H1 (cell line): ENCODE measurements at regions not wholly inside any gene's neighbourhood (a gene's known extent, or its start where the extent isn't known, plus 50 kb on each side); places are given as distances from the start of the nearest gene placed in this dataset.

Source experiments
- CTCF ChIA-PET: fragments of 300-600 bp; sonication (Branson Sonifier 250); formaldehyde crosslinking; loops from one replicate; lab custom pipeline; 2021; ENCODE audit not compliant: partially characterized antibody; lab: Charles Lee
- POLR2A ChIA-PET: fragments of 300-600 bp; sonication (Branson Sonifier 250); formaldehyde crosslinking; loops from one replicate; lab custom pipeline; 2021; ENCODE audit warnings: inconsistent platforms; ENCODE audit not compliant: partially characterized antibody; lab: Charles Lee
- DNase-seq, 2 experiments: peaks; one replicate each; pipeline versions ENCODE4 v3.0.0 to v3.0.0-alpha.2; 2010 to 2022; ENCODE audit warnings: low spot score in 2 of 2, low read depth in 1 of 2, mixed read lengths in 1 of 2
- FAIRE-seq: peaks from 2 replicates; lab custom pipeline; 2011; peaks lifted over from hg19 to GRCh38; lab: Jason Lieb, UNC
- H2AFZ ChIP-seq: 2 replicates; pipeline ENCODE4 v1.8.1; 2012; ENCODE audit warnings: low read length, inconsistent platforms
- H2AK5ac ChIP-seq: 2 replicates; pipeline ENCODE4 v1.6.1; 2013; ENCODE audit warnings: low read depth, low read length
- H2BK120ac ChIP-seq: replicated peaks from 2 replicates; pipeline ENCODE3; 2013; ENCODE audit warnings: low read depth, low read length, inconsistent platforms
- H2BK12ac ChIP-seq: 2 replicates; pipeline ENCODE4 v1.6.1; 2013; ENCODE audit warnings: low read depth, low read length
- H2BK15ac ChIP-seq: 2 replicates; pipeline ENCODE4 v1.6.1; 2013; ENCODE audit warnings: low read length
- H2BK20ac ChIP-seq: 2 replicates; pipeline ENCODE4 v1.6.1; 2013; ENCODE audit warnings: low read length
- H2BK5ac ChIP-seq: 2 replicates; pipeline ENCODE4 v1.6.1; 2013; ENCODE audit warnings: low read depth, low read length
- H3K14ac ChIP-seq: 2 replicates; pipeline ENCODE4 v1.6.1; 2013; ENCODE audit warnings: inconsistent platforms; ENCODE audit not compliant: insufficient read length
- H3K18ac ChIP-seq: 2 replicates; pipeline ENCODE4 v1.6.1; 2013; ENCODE audit warnings: low read length; ENCODE audit errors: extremely low read depth
- H3K23ac ChIP-seq: 2 replicates; pipeline ENCODE4 v1.6.1; 2013; ENCODE audit warnings: inconsistent platforms; ENCODE audit not compliant: insufficient read length
- H3K23me2 ChIP-seq: 2 replicates; pipeline ENCODE4 v1.6.1; 2013; ENCODE audit warnings: low read depth, low read length
- H3K27ac ChIP-seq: 2 replicates; pipeline ENCODE4 v1.6.1; 2011; ENCODE audit warnings: low read depth, low read length, inconsistent platforms
- H3K27me3 ChIP-seq, 4 experiments: replicated peaks in 1 of 4; 1 replicate in 1 of 4; 2 replicates in 3 of 4; pipeline versions ENCODE4 v1.6.1 to v1.8.1; 2011 to 2013; ENCODE audit warnings: low read length in 3 of 4, mild to moderate bottlenecking in 3 of 4, inconsistent platforms in 2 of 4, mixed read lengths in 2 of 4, moderate library complexity in 1 of 4; ENCODE audit not compliant: control insufficient read depth in 3 of 4, insufficient read depth in 3 of 4; ENCODE audit errors: extremely low read depth in 1 of 4
- H3K36me3 ChIP-seq, 4 experiments: 2 replicates each; pipeline versions ENCODE4 v1.6.1 to v1.8.1; 2011 to 2013; ENCODE audit warnings: mild to moderate bottlenecking in 4 of 4, low read length in 3 of 4, moderate library complexity in 2 of 4, control low read depth in 1 of 4, inconsistent platforms in 1 of 4; ENCODE audit not compliant: insufficient read depth in 4 of 4, control insufficient read depth in 2 of 4
- H3K4ac ChIP-seq: replicated peaks from 2 replicates; pipeline ENCODE3; 2013; ENCODE audit warnings: low read length, low read depth, mixed read lengths, inconsistent platforms; ENCODE audit not compliant: insufficient read length
- H3K4me1 ChIP-seq, 4 experiments: replicated peaks in 1 of 4; 1 replicate in 1 of 4; 2 replicates in 3 of 4; pipeline versions ENCODE4 v1.6.1 to v1.8.1; 2011 to 2013; ENCODE audit warnings: low read length in 3 of 4, inconsistent platforms in 2 of 4, mixed read lengths in 1 of 4; ENCODE audit not compliant: insufficient read depth in 4 of 4, control insufficient read depth in 3 of 4
- H3K4me2 ChIP-seq, 2 experiments: 2 replicates each; pipeline versions ENCODE4 v1.6.1 to v1.8.1; 2011 to 2013; ENCODE audit warnings: low read depth in 2 of 2, low read length in 2 of 2, control low read depth in 1 of 2, inconsistent platforms in 1 of 2, mild to moderate bottlenecking in 1 of 2; ENCODE audit not compliant: insufficient read depth in 1 of 2
- H3K4me3 ChIP-seq, 4 experiments: fragments of 200-600, 300-600 bp in 1 of 4; sonication (generic), shearing (Covaris generic), sonication (Bioruptor Twin) in 1 of 4; 2 replicates each; pipeline versions ENCODE4 v1.5.1 to v1.8.1; 2011 to 2016; ENCODE audit warnings: low read length in 4 of 4, low read depth in 3 of 4, control low read depth in 2 of 4, inconsistent platforms in 2 of 4, mild to moderate bottlenecking in 2 of 4, mixed read lengths in 1 of 4, moderate library complexity in 1 of 4; ENCODE audit not compliant: insufficient read depth in 2 of 4; ENCODE audit errors: extremely low read depth in 1 of 4
- H3K56ac ChIP-seq: replicated peaks from 2 replicates; pipeline ENCODE3; 2013; ENCODE audit warnings: low read depth, mild to moderate bottlenecking, mixed read lengths, low read length, inconsistent platforms; ENCODE audit not compliant: insufficient read length
- H3K79me1 ChIP-seq: 2 replicates; pipeline ENCODE4 v1.6.1; 2013; ENCODE audit warnings: low read depth, low read length, control low read depth
- H3K79me2 ChIP-seq, 2 experiments: 2 replicates each; pipeline versions ENCODE4 v1.6.1 to v1.8.1; 2012 to 2013; ENCODE audit warnings: low read length in 2 of 2, mild to moderate bottlenecking in 2 of 2, inconsistent platforms in 1 of 2; ENCODE audit not compliant: insufficient read depth in 2 of 2, control insufficient read depth in 1 of 2
- H3K9ac ChIP-seq, 4 experiments: replicated peaks in 1 of 4; 1 replicate in 1 of 4; 2 replicates in 3 of 4; pipeline versions ENCODE4 v1.6.1 to v1.8.1; 2011 to 2013; ENCODE audit warnings: low read depth in 3 of 4, low read length in 3 of 4, control low read depth in 2 of 4, mild to moderate bottlenecking in 2 of 4, moderate library complexity in 2 of 4, inconsistent platforms in 1 of 4; ENCODE audit errors: extremely low read depth in 1 of 4
- H3K9me3 ChIP-seq, 2 experiments: 2 replicates each; pipeline versions ENCODE4 v1.6.1 to v1.8.1; 2012 to 2013; ENCODE audit warnings: mild to moderate bottlenecking in 2 of 2, moderate library complexity in 2 of 2, control low read depth in 1 of 2, inconsistent platforms in 1 of 2, low read depth in 1 of 2, low read length in 1 of 2, mixed read lengths in 1 of 2; ENCODE audit not compliant: insufficient read depth in 2 of 2
- H4K20me1 ChIP-seq, 2 experiments: replicated peaks in 1 of 2; 2 replicates each; pipeline versions ENCODE3 to v1.8.1; 2011 to 2013; ENCODE audit warnings: inconsistent platforms in 2 of 2, low read length in 2 of 2, mild to moderate bottlenecking in 1 of 2; ENCODE audit not compliant: insufficient read depth in 2 of 2, control insufficient read depth in 1 of 2
- H4K5ac ChIP-seq: 2 replicates; pipeline ENCODE4 v1.6.1; 2013; ENCODE audit warnings: low read length, low read depth, mixed read lengths, inconsistent platforms; ENCODE audit not compliant: insufficient read length
- H4K8ac ChIP-seq: 2 replicates; pipeline ENCODE4 v1.8.0; 2013; ENCODE audit warnings: mild to moderate bottlenecking, moderate library complexity, low read length, inconsistent platforms; ENCODE audit not compliant: insufficient read depth; ENCODE audit errors: extremely low read depth
- H4K91ac ChIP-seq: replicated peaks from 2 replicates; pipeline ENCODE3; 2013; ENCODE audit warnings: low read length, mixed read lengths, inconsistent platforms; ENCODE audit not compliant: insufficient read length
- NRF1 ChIP-seq: IDR thresholded peaks from 2 replicates; pipeline ENCODE4 v1.6.1; 2011; ENCODE audit warnings: mild to moderate bottlenecking, low read depth, low read length, improper control_type of control experiment
- SRF ChIP-seq: IDR thresholded peaks from 2 replicates; pipeline ENCODE4 v1.6.1; 2011; ENCODE audit warnings: mild to moderate bottlenecking, low read depth, low read length, moderate library complexity
- TBP ChIP-seq: IDR thresholded peaks from 2 replicates; pipeline ENCODE4 v1.6.1; 2011; ENCODE audit warnings: low read depth, low read length, improper control_type of control experiment
- TCF12 ChIP-seq: IDR thresholded peaks from 2 replicates; pipeline ENCODE4 v1.6.1; 2011; ENCODE audit warnings: low read depth, mild to moderate bottlenecking, low read length
- WGBS, 2 experiments: shearing (Covaris generic) in 1 of 2; methylation state at CpG; one replicate each; pipeline versions ENCODE4 v1.1.6 to v1.1.7; 2013 to 2015; ENCODE audit warnings: low lambda C conversion rate in 2 of 2, mixed read lengths in 2 of 2, inconsistent platforms in 1 of 2, low coverage in 1 of 2, missing lambda C conversion rate in 1 of 2; ENCODE audit not compliant: insufficient replicate concordance in 2 of 2, insufficient coverage in 1 of 2, insufficient read length in 1 of 2; ENCODE audit errors: extremely low coverage in 1 of 2, missing lambda C conversion rate in 1 of 2; 5-methylcytosine and 5-hydroxymethylcytosine counted together

DNA sequence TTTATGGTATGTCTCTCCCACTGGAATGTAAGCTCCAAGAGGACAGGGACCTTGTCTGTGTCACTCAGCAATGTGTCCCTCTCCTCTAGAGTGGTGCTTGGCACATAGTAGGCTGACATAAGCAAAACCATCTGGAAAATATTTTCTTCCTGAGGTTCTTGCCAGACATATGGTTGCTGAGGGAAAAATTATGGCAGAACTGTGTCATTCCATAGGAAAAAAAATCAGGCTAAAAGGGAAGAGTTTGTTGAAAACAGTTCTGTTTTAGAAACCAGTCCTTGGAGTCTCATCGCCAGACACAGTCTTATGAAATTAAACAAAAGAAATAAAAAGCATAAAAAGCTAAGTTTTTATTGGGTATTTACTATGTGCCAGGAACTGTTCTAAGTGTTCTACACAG, 60.9 kb downstream of the RTL9 start:
- POLR2A ChIA-PET, result no interaction called here
- peaks cover 0 to 6% (median 1%) of the 10 kb centered on the region in 4 experiments; a peak in 3 of 7 replicates for H3K4me1 ChIP-seq
- no peak overlapping the region for H2BK12ac ChIP-seq
- 91% methylated on average over 1 of the region's 1 CpG; no CpG with 5 or more reads in 1 of the 2 experiments for WGBS, 2 experiments
- no peak overlapping the region for H3K4me3 ChIP-seq
- H3K9ac ChIP-seq, result no peak overlapping the region
- no peak overlapping the region for H3K27ac ChIP-seq
- no peak for FAIRE-seq
- H3K79me2 ChIP-seq, result no peaks in the 10 kb centered on the region
- no peak overlapping the region for H3K56ac ChIP-seq
- TF ChIP-seq TBP (no peak), NRF1 (no peak), TCF12 (no peak), SRF (no peak)
- no peaks in the 10 kb centered on the region for H3K27me3 ChIP-seq
- H3K23me2 ChIP-seq, result no peaks in the 10 kb centered on the region
- H3K18ac ChIP-seq, result no peak overlapping the region
- H3K79me1 ChIP-seq, result no peaks in the 10 kb centered on the region
- no peak for DNase-seq
- H4K5ac ChIP-seq, result no peak overlapping the region
- H2AFZ ChIP-seq, result no peak overlapping the region
- no peak overlapping the region for H3K4me2 ChIP-seq
- no peaks in the 10 kb centered on the region for H3K9me3 ChIP-seq
- no peak overlapping the region for H3K23ac ChIP-seq
- no peak overlapping the region for H3K4ac ChIP-seq
- no peak overlapping the region for H4K91ac ChIP-seq
- H4K20me1 ChIP-seq, result no peaks in the 10 kb centered on the region
- no peak overlapping the region for H2BK120ac ChIP-seq
- H2BK20ac ChIP-seq, result no peak overlapping the region
- no peak overlapping the region for H3K14ac ChIP-seq
- H2BK5ac ChIP-seq, result no peak overlapping the region
- no peak overlapping the region for H4K8ac ChIP-seq
- no peak overlapping the region for H2AK5ac ChIP-seq
- H2BK15ac ChIP-seq, result no peak overlapping the region
- CTCF ChIA-PET, result interaction anchor here (0.9 to 22.7 kb wide), 8 partner anchors 10 to 428 kb away, joined by 3 to 742 read pairs (median 19); no protein-coding TSS in a partner anchor
- no peaks in the 10 kb centered on the region for H3K36me3 ChIP-seq
